Thoracic aorta (tissue), 2 donors: ENCODE measurements at regions not wholly inside any gene's neighbourhood (a gene's known extent, or its start where the extent isn't known, plus 50 kb on each side); places are given as distances from the start of the nearest gene placed in this dataset.

Experiments
- ATAC-seq: fragments of 150-250 bp; one replicate; pipeline ENCODE4 v1.8.0; 2017; ENCODE audit warnings: low read depth; ENCODE audit not compliant: insufficient number of reproducible peaks, low FRiP score
- DNase-seq: peaks from one replicate; pipeline ENCODE4 v3.0.0-alpha.2; 2020; ENCODE audit warnings: low spot score
- H3K27ac ChIP-seq, 2 donors: fragments of 200-600 bp; sonication (generic); 1 replicate in 1 of 2; 2 replicates in 1 of 2; pipeline ENCODE4 v1.5.1; 2016; ENCODE audit warnings: mild to moderate bottlenecking in 2 of 2, moderate library complexity in 2 of 2
- H3K27me3 ChIP-seq: fragments of 200-600 bp; sonication (generic); replicated peaks from 2 replicates; pipeline ENCODE4 v1.6.0; 2016; ENCODE audit warnings: mild to moderate bottlenecking; ENCODE audit not compliant: insufficient read depth
- H3K36me3 ChIP-seq: fragments of 200-600 bp; sonication (generic); one replicate; pipeline ENCODE4 v1.5.1; 2016
- H3K4me1 ChIP-seq, 2 donors: fragments of 200-600 bp; sonication (generic); 1 replicate in 1 of 2; 2 replicates in 1 of 2; pipeline versions ENCODE4 v1.5.1 to v1.6.0; 2016; ENCODE audit warnings: low read depth in 2 of 2, mild to moderate bottlenecking in 1 of 2; ENCODE audit not compliant: control insufficient read depth in 1 of 2
- H3K4me3 ChIP-seq: fragments of 200-600 bp; sonication (generic); 2 replicates; pipeline ENCODE4 v1.5.1; 2016; ENCODE audit warnings: mild to moderate bottlenecking
- H3K9me3 ChIP-seq: fragments of 200-600 bp; sonication (generic); 2 replicates; pipeline ENCODE4 v1.5.1; 2016
- CTCF ChIP-seq: fragments of 200-600 bp; sonication (generic); IDR thresholded peaks from one replicate; pipeline ENCODE4 v1.5.1; 2019; ENCODE audit warnings: antibody characterized with exemption

- ATAC-seq (no peak), DNase-seq (no peak)
- no peaks in the 10 kb centered on the region for H3K9me3 ChIP-seq
- H3K36me3 ChIP-seq, result no peaks in the 10 kb centered on the region
- no peak overlapping the region for H3K27ac ChIP-seq
- no peaks in the 10 kb centered on the region for H3K27me3 ChIP-seq
- no peak for TF ChIP-seq CTCF
- no peaks in the 10 kb centered on the region for H3K4me1 ChIP-seq
- H3K4me3 ChIP-seq, result no peak overlapping the region
These were observed 664.1 kb downstream of the EFNB2 start for GRCh38 chr13:105871326-105871725.

GRCh38 chr13:105863300-105863920 lies 672.1 kb downstream of the EFNB2 start:
- Histone ChIP-seq H3K27ac (no peak overlapping the region), H3K9me3 (no peaks in the 10 kb centered on the region), H3K36me3 (no peaks in the 10 kb centered on the region), H3K4me1 (no peaks in the 10 kb centered on the region), H3K27me3 (no peaks in the 10 kb centered on the region), H3K4me3 (no peak overlapping the region)
- DNase-seq, result no peak
- TF ChIP-seq CTCF, result no peak
- no peak for ATAC-seq

GRCh38 chr13:105848494-105848893 lies 687.0 kb downstream of the EFNB2 start:
- DNase-seq (no peak), ATAC-seq (no peak)
- Histone ChIP-seq H3K27me3 (no peaks in the 10 kb centered on the region), H3K36me3 (no peaks in the 10 kb centered on the region), H3K4me1 (peaks cover 0 to 9% of the 10 kb centered on the region in 2 donors), H3K4me3 (no peak overlapping the region), H3K9me3 (no peaks in the 10 kb centered on the region), H3K27ac (no peak overlapping the region)
- no peak for TF ChIP-seq CTCF

GRCh38 chr13:105847527-105848291 lies 687.8 kb downstream of the EFNB2 start:
- Histone ChIP-seq H3K9me3 (no peaks in the 10 kb centered on the region), H3K27me3 (no peaks in the 10 kb centered on the region), H3K4me1 (peaks cover 0 to 9% of the 10 kb centered on the region in 2 donors), H3K36me3 (no peaks in the 10 kb centered on the region), H3K4me3 (no peak overlapping the region), H3K27ac (no peak overlapping the region)
- ATAC-seq (no peak), DNase-seq (no peak)
- no peak for TF ChIP-seq CTCF

GRCh38 chr13:105846923-105847322 lies 688.5 kb downstream of the EFNB2 start:
- TF ChIP-seq CTCF, result no peak
- Histone ChIP-seq H3K9me3 (no peaks in the 10 kb centered on the region), H3K4me1 (peaks cover 0 to 9% of the 10 kb centered on the region in 2 donors), H3K36me3 (no peaks in the 10 kb centered on the region), H3K4me3 (no peak overlapping the region), H3K27me3 (no peaks in the 10 kb centered on the region), H3K27ac (no peak overlapping the region)
- ATAC-seq (no peak), DNase-seq (no peak)
